ENCODE measurements at regions not wholly inside any gene's neighbourhood (a gene's known extent, or its start where the extent isn't known, plus 50 kb on each side); places are given as distances from the start of the nearest gene placed in this dataset.
"Not testable (repeated sequence)": the region's sequence is repeated elsewhere in the genome, so short reads cannot be mapped to it uniquely, and the experiment has no call there.

GRCh38 chr6:6091608-6092002, 84.9 kb upstream of the NRN1 start:
- no peak for TF ChIP-seq CTCF (IDR thresholded peaks at IDR 0.05; ENCODE audit: borderline replicate concordance, insufficient read depth, low read depth, low read length)
- H3K4me3 ChIP-seq (ENCODE audit: low read depth, low read length): no peak overlapping the region

GRCh38 chr6:6090861-6091607, 84.3 kb upstream of the NRN1 start:
- H3K4me3 ChIP-seq (ENCODE audit: low read depth, low read length): no peak overlapping the region
- TF ChIP-seq CTCF (IDR thresholded peaks at IDR 0.05; ENCODE audit: borderline replicate concordance, insufficient read depth, low read depth, low read length): no peak

GRCh38 chr6:6085928-6086668, 79.4 kb upstream of the NRN1 start:
- no peak overlapping the region for H3K4me3 ChIP-seq (ENCODE audit: low read depth, low read length)
- TF ChIP-seq CTCF (IDR thresholded peaks at IDR 0.05; ENCODE audit: borderline replicate concordance, insufficient read depth, low read depth, low read length): no peak

DNA sequence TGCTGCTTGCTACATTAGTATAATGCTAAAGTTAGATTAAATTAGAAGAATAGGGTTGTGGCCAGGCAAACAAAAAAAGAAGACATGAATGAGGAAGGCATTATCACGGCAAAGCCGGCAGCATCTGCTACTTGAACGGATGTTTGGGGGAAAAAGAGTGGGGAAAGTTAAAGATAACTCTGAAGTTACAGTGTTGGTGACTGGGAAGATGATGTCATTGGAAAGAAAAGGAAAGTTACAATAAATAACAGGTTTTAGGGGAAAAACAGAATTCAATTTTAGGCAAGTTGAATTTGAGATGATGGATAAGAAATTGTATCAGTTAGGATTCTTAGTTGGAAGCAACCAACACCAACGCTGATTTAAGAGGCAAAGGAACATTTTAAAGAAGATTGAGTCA, 74.2 kb upstream of the NRN1 start:
- no peak overlapping the region for H3K4me3 ChIP-seq (ENCODE audit: low read depth, low read length)
- no peak for TF ChIP-seq CTCF (IDR thresholded peaks at IDR 0.05; ENCODE audit: borderline replicate concordance, insufficient read depth, low read depth, low read length)

- no peak for TF ChIP-seq CTCF (IDR thresholded peaks at IDR 0.05; ENCODE audit: borderline replicate concordance, insufficient read depth, low read depth, low read length)
- no peak overlapping the region for H3K4me3 ChIP-seq (ENCODE audit: low read depth, low read length)
Measured at GRCh38 chr6:6074190-6074589, 67.5 kb upstream of the NRN1 start.

- H3K4me3 ChIP-seq (ENCODE audit: low read depth, low read length): not testable (repeated sequence)
Measured at GRCh38 chr6:6068157-6068556, 61.4 kb upstream of the NRN1 start.

DNA sequence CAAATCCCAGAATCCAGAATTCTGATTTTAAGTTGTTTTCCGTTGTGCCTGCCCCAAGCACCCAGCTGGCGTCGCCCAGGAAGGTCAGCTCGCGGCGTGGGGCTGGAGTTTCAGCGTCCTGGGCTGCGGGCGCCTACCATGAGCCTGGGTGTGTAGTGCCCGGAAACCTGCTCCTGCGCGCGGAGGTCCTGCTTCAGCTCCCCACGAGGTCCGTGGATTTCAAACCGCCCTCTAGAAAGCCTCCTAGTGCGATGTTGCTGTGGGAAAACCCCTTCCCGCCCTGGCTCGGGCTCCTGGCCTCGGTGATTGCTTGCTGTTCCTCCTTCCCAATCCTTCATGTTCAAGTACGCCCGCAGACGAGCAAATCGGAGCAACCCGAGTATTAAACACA, 51.3 kb upstream of the NRN1 start:
- no peak overlapping the region for H3K4me3 ChIP-seq (ENCODE audit: low read depth, low read length)
- no peak for TF ChIP-seq CTCF (IDR thresholded peaks at IDR 0.05; ENCODE audit: borderline replicate concordance, insufficient read depth, low read depth, low read length)
